HG03558 (cell line): ENCODE measurements at regions not wholly inside any gene's neighbourhood (a gene's known extent, or its start where the extent isn't known, plus 50 kb on each side); places are given as distances from the start of the nearest gene placed in this dataset.

ENCODE experiments used
- ATAC-seq: cut with Tn5 transposase; IDR thresholded peaks from one replicate; pipeline ENCODE4 v1.9.1; 2021; ENCODE audit warnings: moderate number of reproducible peaks; ENCODE audit not compliant: unreplicated experiment; ENCODE audit errors: extremely low read depth

DNA sequence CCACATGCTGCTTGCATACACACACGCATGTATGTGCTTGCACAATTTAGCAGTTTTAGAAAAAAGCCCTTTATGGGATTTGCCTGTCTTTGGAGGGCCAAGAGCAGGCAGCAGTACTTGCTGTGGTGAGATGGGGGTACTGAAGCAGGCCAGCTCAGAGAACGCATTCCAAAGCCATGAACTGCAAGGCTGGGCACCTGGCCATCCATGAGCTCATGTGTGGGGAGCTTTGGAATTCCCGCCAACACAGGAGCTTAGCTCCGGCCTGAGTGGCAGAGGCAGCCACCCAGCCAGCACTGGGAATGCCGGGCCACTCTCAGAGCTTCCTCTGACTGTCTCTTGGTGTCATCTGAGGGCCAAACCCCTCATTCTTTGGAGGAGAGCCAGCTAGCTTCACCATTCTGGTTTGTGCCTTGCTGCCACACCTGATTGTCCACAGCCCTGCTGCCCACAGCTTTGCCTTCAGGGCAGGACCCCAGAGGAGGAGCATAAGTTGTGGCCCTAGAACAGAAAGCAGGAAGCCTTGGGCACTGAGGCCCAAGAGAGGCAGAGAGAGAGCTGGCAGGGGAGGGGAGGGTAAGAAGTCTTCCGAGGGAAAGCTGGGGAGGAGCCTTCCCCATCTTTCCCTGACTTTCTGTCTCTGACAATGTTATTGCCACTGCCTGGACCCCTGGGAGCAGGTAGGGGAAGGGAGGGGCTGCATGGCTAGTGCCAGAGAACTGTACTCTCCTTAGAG is 92.1 kb upstream of the POU3F1 start:
- ATAC-seq = no peak

DNA sequence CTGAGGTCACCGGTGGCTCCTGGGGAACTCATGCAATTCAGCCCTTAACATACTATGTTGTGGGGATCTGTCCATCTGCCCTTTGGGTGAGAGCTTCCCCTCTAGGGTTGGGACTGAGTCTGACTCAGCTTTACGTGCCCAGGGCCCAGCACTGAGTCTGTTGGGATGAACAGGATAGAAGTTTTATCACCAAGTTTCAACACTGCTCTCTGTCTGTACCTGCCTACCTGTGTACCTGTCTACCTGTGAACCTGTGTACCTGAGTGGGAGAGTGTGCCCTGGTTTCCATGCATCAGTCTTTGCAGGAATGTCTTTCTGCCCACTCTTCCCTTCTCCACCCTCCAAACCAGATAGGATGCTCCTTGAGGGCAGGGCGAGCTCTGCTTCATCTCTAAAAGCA is 90.6 kb upstream of the POU3F1 start:
- no peak for ATAC-seq

DNA sequence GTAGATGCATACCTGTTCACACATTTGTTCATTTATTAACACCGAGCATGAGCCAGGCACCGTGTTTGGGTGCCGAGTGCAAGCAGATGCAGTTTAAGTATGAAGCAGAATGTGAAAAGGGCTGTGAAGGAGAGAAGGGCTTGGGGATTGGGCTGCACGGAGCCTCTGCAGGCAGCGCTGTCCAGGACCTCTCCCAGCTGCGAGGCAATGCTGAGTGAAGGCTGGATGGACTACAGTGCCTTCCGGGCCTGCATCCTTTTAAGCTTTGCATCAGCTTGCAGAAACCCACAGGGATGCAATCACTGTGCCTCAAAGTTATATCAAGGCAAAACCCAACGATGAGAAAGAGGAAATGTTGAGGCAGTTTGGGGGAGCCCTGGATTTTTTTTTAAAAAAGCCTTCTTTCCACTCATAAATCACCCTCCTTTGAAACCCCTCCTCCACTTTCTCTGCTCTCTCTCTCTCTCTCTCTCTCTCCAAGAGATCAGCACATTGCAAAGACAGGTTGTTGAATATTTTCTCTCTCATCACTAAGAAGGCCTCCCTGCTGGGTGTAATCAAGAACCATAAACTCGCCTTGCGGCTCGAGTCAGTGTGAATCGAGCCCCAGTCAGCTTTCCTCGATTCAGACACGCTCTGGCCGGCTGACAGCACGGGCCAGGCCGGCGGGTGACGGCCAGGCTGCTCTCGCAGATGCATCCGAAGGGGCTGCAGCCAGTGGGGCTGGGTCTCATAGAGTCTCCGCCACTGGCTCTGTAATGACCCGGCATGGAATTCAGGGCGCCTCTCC is 89.2 kb upstream of the POU3F1 start:
- ATAC-seq = no peak

DNA sequence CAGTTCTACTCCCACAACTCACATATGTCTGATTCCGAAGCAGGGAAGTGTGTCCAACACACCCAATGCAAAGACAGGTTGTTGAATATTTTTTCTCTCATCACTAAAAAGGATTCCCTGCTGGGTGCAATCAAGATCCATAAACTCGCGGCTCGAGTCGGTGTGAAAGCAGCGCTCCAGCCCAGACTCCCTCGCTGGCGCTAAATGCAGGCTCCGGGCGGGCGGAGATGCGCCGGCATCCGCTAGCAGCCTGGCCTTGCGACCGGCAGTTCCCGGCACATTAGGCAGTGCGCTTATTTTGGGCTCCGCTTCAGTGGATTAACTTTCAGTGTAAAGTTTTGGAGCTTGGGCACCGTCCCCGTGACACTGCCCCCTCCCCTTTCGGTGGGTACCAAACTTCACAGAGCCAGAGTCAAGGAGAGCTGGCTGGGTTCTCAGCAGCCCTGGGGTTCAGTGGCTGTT is 87.7 kb upstream of the POU3F1 start:
- no peak for ATAC-seq

DNA sequence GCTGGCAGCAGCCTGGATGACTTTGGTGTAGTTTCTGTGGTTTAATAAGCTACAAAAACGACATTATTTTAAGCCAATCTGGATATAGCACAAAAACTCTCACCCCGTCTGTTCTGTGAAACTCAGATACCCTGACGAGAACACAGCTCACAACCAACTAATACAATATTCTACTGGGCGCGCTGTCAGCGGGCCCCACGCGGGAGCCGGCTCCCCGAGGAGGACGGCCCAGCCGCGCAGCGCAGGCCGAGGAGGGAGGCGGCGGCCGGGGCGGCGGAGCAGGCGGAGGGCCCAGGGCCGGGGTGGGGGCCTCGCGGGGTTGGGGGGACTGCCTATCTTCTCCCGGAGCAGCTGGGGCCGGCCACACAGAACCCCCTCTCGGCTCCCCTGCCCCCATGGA is 87.2 kb upstream of the POU3F1 start:
- ATAC-seq = no peak

DNA sequence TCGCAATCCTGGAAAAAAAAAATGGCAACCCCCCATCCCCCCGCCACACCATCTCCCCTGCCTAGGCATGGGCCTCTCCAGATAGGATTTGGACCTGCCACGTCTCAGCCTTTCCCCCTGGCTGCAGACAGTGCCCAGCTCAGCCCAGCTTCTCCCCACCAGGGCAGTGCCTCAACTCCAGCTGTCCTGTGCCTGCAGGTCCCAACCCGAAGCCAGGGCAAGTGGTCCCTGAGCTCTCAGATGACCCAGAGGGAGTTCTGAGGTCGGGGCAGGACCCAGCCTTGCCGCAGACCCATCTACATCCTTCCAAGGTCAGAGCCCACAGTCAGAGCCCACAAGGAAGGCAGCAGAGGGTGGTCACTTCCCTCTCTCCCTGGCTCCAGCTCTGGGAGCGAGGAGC is 86.7 kb upstream of the POU3F1 start:
- no peak for ATAC-seq

DNA sequence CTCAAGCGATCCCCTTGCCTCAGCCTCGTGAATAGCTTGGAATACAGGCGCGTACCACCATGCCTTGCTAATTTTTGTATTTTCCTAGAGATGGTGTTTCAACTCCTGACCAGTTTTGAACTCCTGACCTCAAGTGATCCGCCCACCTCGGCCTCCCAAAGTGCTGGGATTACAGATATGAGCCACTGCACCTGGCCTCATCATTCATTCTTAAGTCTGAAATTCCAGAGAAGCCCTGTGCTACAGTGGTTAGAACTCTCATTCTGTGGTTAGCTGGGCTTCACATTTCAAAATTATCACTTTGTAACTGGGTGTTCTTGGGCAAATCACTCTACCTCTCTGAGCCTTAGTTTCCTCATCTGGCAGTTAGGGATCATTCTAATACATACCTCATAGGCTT is 86.1 kb upstream of the POU3F1 start:
- no peak for ATAC-seq

DNA sequence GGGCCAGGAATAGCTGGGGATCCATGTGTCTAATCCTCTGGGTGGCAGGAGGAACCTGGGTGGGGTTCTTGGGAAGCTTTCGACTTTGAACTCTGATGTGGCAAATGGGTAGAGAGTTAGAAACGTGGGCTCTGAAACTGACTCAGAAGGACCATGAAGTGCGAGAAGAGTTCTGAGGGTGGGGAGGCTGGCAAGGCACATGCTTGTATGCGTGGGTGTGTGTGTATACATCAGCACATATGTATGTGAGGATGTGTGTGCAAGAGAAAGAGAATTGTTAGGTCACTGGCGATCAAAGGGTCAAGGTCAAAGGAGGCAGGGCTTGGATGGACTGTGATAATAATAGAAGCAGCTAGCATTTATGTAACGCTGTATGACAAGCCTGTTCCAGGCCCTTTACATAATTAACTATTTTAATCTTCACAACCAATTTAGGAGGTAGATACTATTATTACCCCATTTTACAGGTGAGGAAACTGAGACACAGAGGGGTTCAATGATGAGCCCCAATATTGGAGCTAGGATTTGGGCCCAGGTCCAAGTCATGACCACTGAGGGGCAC is 84.5 kb upstream of the POU3F1 start:
- no peak for ATAC-seq

DNA sequence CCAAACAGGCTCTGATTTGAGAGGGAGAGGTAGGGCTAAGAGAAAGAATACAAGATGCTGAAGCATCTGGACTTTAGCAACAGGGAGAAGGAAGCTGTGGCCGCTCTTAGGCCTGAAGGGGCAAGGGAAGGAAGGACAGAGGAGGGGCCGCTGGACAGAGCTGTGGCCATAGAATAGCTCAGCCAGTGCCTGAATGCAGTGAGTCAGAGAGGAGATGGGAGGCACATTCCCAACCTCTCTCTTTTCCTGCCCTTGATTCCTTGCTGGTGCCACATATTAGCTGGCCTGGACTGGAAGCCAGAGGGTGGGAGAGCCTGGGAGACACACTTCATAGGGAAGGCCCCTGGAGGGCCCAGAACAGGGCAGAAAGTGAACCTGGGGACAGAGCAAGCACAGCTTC is 83.4 kb upstream of the POU3F1 start:
- ATAC-seq = no peak

DNA sequence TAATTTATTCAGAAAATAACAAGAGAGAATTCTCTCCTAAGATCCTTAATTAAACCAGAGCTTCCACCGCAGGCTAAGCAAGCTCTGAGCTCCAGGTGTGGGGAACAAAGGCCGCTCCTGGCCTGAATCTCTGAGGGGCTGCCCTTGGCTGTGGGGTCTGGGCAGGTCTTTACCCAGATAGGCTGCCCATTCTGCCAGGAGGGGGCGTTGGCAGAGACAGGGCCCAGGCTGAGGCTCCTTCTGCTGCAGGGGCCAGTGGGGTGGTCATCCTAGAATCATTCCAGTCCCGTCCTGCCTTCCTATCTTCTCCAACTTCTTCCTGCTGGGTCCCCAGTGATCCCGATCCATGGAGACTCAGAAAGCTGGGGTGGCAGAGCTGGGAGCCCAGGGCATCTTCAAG is 82.9 kb upstream of the POU3F1 start:
- ATAC-seq = no peak

DNA sequence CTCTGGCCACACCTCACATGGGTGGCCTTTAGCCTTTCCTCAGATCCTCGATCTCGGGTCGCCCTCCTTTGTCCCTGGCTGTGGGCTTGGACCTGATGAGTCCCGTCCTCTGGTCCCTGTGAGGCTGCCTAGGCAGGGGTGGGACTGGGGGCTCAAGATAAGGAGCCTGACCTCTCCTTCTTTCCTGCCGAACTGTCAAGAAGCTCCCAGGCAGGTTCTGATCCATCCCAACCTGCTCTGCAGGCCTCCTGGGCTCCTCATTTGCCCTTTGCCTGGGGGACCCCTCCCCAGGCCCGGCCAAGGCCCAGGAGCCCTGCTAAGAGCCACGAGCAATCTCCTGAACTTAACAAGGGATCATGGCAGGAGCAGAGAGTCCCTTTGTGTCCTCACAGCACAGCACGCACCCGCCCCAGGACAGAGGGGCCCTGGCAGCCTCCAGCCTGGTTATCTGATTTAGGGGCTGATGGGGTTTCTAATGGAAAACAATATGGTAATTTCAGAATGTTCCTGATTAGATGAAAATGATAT is 82.4 kb upstream of the POU3F1 start:
- ATAC-seq = no peak

DNA sequence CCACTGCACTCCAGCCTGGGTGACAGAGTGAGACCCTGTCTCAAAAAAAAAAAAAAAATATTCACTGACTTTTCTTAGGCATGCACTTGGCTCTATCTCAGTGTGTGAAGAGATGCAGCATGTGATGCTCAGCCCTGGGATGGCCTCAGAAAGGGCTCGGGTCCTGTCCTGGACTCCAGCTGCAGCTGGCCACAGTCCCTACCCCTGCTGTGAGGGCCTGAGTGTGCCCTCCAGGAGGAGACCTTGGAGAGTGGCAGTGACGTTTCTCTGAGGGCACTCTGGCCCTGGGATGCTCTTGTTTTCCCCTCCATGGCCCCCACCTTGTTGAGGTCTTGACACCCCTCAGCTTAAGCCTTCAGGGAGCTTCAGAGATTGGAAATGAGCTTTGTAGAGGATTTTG is 81.9 kb upstream of the POU3F1 start:
- ATAC-seq = no peak

DNA sequence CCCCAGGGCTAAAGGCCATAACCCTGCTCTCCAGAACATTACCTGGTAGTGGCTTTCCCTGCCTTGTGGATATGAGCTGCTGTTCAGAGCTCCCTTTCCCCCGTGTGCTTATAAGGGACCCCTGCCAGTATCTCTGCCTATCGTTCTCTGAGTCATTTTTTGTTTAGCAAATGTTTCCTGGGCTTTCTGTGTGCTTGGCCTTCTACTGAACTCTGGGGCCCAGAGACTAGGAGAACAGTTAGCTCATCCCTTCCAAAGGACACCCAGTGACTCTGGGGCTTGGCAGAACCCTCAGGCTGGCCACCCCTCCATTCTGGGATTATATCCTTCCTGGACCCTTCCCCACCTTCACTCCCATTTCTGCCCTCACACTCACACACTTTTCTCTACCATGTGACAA is 80.8 kb upstream of the POU3F1 start:
- no peak for ATAC-seq

DNA sequence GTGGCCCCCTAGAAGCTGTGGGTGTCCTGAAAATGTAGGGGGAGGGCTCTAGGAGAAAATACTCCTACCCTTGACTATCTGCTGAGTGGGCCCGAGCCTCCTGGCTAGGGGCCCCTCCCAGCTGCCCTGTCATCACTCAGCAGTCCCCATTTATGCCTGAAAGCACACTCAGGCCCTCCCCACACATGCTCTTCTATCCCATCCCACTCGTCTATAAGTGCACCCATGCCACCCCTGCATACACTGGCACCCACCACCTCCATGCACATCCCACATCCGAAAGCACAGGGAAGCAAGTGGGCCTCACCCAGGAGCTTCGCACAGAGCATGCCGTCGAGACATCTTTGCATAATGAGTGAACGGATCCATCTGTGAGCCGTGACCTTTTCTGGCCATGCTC is 80.4 kb upstream of the POU3F1 start:
- ATAC-seq = no peak

DNA sequence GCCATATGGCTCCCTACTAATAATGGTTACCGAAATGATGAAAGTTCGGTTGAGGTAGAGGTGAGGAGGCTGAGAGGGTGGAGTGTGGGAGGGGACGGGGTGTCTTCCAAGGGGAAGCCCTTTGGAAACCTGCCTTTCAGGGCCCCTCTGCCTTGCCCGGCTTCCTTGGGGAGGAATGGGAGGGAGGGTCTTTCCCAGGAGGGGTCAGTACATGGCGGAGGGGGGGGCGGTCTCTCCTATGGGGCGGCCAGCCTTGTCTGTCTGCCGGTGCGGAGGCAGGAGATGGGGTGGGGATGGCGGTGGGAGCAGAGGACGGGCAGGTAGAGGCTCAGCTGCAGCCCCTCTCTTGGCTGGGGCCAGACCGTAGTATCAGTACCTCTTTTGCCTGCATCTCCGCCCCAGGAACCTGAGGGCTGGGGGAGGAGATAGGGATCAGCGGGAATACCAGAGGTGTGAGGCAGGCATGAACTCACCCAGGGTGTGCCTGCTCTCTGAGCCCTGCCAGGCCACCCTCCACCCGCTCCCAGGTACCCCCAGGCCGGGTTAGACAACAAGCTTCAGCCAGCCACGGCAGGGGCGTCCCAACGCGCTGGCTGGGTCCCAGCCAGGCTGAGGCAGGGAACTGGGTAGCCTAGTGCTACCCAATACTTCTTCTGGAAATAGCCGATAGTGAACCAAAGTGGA is 79.4 kb upstream of the POU3F1 start:
- no peak for ATAC-seq

DNA sequence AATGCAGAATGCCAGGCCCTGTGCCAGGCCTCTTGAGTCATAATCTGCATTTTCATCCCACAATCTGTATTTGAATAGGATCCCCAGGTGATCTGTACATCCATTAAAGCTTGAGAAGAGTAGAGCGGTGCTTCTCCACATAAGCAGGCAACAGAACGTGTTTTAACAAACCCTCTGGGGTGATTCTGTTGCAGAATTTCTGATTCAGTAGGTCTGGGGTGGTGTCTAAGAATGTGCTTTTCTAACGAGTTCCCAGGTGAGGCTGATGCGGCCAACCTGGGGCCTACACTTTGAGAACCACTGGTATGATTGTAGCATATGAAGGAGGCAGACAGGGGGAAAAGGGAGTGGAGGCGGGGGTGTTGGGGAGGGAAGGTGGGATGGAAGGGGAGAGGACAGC is 78.4 kb upstream of the POU3F1 start:
- no peak for ATAC-seq

DNA sequence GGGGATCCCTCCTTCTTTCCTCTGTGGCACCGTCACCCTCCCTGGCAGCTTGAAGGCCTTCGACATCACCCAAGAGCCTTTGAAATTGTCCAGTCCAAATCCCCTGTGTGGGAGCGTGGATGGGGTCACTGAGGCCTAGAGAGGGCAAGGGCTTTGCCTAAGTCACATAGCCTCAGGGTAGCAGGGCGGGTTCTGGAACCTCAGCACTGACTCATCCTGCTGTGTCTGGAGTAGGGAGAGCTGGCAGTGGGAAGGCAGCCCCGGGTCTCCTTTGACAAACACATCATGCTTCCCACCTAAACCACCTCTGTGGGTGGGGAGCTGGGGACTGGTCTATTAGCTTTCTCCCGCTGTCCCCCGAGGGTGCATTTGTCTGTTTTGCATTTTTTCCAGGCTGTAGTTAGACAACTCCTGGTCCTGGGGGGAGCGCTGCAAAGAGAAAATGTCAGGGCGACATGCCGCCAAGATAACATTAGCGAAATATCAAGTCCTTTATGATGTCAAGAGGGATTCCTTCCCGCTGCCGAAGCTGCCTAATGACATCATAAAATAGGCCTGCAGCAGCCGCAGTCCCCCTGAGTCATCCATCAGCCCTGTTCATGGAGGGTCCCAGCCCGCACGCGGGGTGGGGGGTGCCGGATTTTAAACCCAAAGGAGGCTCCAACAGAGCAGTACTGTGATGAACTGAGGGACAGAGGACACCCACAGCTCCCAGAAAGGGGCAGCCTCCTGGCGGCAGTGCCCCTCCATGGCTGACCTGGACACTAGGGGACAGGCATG is 77.0 kb upstream of the POU3F1 start:
- ATAC-seq = no peak

DNA sequence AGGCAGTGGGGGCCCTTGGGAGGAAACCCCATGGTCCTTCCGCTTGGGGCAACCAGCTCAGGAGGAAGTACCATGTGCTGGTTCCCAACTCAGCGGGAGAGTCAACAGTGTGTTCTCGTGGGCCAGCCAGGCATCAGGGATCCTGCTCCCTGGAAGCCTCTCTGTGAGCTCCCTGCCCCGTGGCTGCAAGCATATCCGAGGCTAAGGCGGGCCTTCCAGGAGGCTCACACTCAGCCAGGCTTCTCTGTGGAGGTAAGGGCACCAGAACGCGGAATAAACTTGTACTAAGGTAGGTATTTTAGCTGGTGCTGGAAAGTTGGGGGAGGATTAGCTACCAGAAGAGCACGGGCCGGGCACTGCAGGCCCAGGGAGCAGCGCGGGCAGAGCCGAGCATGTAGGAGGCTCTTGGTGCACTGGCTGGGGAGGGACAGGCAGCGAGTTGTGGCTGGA is 74.7 kb upstream of the POU3F1 start:
- no peak for ATAC-seq

DNA sequence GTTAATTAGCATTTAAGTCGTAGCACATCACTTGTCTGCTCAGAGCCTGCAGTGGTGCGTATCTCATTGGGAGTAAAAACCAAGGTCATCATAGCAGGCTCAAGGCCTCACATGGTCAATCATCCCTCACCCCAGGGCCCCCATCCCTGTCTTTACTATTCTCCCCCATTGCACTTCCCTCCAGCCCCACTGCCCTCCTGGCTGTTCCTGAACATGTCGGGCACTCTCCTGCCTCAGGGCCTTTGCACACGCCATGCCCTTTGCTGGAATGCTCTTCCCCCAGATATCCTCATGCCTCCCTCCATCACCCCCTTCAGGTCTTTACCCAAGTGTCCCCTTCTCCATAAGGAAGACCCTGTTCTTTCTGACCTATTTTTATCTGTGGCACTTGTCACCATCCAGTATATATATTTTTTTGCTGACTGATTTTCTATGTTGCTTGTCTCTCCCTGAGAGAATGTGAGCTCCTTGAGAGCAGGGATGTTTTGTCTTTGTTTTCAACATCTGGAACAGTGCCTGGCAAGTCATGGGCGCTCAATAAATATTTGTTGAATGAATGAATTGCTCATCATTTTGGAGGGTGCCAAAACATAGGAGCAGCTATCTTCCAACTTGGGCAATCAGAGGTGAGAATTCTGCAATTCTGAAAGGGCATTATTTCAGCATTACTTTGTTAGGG is 74.1 kb upstream of the POU3F1 start:
- no peak for ATAC-seq
